ENCODE measurements at regions not wholly inside any gene's neighbourhood (a gene's known extent, or its start where the extent isn't known, plus 50 kb on each side); places are given as distances from the start of the nearest gene placed in this dataset.

DNA sequence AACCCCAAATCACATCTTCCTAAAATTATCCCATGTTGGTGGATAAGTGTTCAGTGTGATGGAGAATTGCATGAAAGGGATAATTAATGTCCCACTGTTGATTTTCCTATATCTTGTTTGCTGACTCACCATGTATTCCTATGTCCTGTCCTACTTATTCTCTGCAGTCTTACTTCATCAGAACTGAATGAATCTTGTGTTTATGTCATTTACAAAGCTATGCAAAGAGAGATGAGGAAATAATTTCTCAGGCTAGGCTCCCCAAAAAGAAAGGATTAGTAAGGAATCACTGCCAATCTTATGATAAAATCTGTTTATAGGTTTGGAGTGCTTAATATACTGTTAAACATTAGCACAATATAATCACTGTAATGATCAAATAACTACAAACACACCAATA is 360.8 kb downstream of the CRPPA start:
- H3K27ac ChIP-seq: no peak overlapping the region
- peaks cover 0 to 5% of the 10 kb centered on the region in 2 donors for H3K4me1 ChIP-seq
- no peaks in the 10 kb centered on the region for H3K9me3 ChIP-seq
- no peaks in the 10 kb centered on the region for H3K36me3 ChIP-seq
- no peak overlapping the region for H3K4me3 ChIP-seq (replicated peaks in 1 of 3)
- intact Hi-C loops (cut with DNase I): no loop called here
- H3K27me3 ChIP-seq: no peaks in the 10 kb centered on the region
- TF ChIP-seq, protein P1, sequence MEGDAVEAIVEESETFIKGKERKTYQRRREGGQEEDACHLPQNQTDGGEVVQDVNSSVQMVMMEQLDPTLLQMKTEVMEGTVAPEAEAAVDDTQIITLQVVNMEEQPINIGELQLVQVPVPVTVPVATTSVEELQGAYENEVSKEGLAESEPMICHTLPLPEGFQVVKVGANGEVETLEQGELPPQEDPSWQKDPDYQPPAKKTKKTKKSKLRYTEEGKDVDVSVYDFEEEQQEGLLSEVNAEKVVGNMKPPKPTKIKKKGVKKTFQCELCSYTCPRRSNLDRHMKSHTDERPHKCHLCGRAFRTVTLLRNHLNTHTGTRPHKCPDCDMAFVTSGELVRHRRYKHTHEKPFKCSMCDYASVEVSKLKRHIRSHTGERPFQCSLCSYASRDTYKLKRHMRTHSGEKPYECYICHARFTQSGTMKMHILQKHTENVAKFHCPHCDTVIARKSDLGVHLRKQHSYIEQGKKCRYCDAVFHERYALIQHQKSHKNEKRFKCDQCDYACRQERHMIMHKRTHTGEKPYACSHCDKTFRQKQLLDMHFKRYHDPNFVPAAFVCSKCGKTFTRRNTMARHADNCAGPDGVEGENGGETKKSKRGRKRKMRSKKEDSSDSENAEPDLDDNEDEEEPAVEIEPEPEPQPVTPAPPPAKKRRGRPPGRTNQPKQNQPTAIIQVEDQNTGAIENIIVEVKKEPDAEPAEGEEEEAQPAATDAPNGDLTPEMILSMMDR (IDR thresholded peaks at IDR 0.05): no peak
- no peak for TF ChIP-seq POLR2A (IDR thresholded peaks at IDR 0.05)
- DNase-seq: no peak

DNA sequence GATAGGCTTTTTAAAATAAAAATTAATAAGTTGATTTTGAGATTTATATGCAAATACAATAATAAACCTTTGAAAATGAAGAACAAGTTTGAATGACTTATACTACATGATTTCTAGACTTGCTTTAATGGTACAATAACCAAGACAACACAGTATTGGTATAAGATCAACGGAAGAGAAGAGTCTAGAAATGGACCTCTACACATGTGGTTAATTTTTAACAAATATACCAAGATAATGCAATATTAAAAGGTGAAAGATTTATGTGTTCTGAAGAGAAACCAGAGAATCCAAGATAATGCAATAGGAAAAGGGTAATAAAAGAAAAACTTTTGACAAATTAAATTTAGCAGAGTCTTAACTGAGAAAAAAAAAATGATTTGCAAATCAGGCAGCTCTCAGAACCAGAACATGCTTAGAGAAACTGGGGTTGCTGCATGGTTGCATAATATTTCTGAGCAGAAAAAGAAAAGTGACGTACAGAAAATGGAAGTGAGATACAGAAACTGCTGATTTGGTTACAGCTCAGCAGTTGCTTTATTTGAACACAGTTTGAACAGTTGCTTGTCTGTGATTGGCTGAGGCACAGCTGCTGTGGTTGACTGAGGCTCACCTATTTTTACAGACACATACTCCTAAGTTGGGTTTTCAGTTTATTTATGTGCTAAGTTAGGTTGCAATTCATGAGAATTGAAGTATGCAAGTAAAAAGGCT is 365.9 kb downstream of the CRPPA start:
- H3K4me3 ChIP-seq (replicated peaks in 1 of 3): no peak overlapping the region
- intact Hi-C loops (cut with DNase I): no loop called here
- no peak for DNase-seq
- H3K27ac ChIP-seq: no peak overlapping the region
- no peaks in the 10 kb centered on the region for H3K4me1 ChIP-seq
- H3K36me3 ChIP-seq: no peaks in the 10 kb centered on the region
- no peaks in the 10 kb centered on the region for H3K9me3 ChIP-seq
- no peaks in the 10 kb centered on the region for H3K27me3 ChIP-seq
- WGBS, 2 donors: 80 to 86% methylated on average over 2 of the region's 2 CpGs
- TF ChIP-seq, protein P1 (IDR thresholded peaks at IDR 0.05): no peak
- TF ChIP-seq POLR2A (IDR thresholded peaks at IDR 0.05): no peak

DNA sequence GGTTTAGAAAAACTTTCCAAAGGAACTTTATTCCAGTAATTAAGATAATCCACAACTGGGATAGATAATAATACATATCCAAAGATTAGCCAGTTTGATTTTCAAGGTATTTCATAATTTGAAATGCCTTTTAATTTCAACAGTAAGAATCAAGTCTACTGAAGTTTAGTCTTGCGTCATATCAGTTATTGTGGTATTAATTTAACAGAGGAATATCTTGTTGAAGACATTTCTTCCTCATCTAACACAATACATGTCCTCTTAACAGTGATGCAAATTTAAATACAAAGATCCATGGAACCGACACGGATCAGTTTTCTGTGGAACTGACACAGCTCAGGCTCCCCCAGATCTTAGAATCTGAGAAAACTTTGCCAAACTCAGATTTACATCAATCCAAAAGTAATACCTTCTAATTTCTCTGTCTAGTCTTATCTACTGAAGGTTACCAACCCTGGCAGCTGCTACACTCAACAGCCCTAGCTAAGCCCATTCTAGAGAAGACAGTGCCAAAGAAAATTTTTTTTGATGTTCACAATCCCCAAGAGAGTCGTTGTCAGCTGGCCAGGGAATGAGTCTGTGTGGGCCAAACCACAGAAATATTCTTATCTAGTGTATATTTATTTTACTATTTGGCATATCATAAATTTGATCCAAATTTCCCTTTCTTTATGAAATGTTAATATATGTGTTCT is 365.2 kb upstream of the MEOX2 start:
- WGBS, 2 donors: 62% methylated on average over 4 of the region's 4 CpGs
- H3K4me1 ChIP-seq: no peaks in the 10 kb centered on the region
- H3K27me3 ChIP-seq: no peaks in the 10 kb centered on the region
- TF ChIP-seq, protein P1 (IDR thresholded peaks at IDR 0.05): no peak
- no peak for TF ChIP-seq POLR2A (IDR thresholded peaks at IDR 0.05)
- no peak for DNase-seq
- H3K4me3 ChIP-seq (replicated peaks in 1 of 3): no peak overlapping the region
- no peaks in the 10 kb centered on the region for H3K36me3 ChIP-seq
- H3K27ac ChIP-seq: no peak overlapping the region
- intact Hi-C loops (cut with DNase I): no loop called here
- no peaks in the 10 kb centered on the region for H3K9me3 ChIP-seq

DNA sequence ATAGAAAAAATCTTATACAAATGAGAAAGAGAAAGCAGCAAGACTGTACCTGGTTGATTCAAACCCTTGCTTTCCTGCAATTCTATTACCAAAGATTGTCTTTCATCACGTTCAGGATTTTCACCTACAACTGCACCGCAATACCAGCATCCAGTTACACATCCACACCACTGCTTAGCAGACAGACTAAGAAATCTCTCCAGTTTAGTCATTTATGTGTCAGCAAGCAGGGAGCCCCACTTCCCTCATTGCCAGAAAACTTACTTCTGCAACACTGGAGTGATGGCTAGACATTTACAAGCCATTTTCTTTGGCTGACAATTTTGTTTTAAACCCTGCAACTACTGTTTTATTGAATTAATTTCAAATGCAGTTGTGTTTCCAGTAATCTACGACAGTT is 359.6 kb upstream of the MEOX2 start:
- Histone ChIP-seq H3K27ac (no peak overlapping the region), H3K4me1 (no peaks in the 10 kb centered on the region), H3K36me3 (no peaks in the 10 kb centered on the region), H3K4me3 (replicated peaks in 1 of 3) (no peak overlapping the region), H3K9me3 (no peaks in the 10 kb centered on the region), H3K27me3 (no peaks in the 10 kb centered on the region)
- no peak for TF ChIP-seq POLR2A (IDR thresholded peaks at IDR 0.05)
- TF ChIP-seq, protein P1 (IDR thresholded peaks at IDR 0.05): no peak
- WGBS, 2 donors: 81 to 83% methylated on average over 3 of the region's 3 CpGs
- no peak for DNase-seq
- intact Hi-C loops (cut with DNase I): no loop called here

DNA sequence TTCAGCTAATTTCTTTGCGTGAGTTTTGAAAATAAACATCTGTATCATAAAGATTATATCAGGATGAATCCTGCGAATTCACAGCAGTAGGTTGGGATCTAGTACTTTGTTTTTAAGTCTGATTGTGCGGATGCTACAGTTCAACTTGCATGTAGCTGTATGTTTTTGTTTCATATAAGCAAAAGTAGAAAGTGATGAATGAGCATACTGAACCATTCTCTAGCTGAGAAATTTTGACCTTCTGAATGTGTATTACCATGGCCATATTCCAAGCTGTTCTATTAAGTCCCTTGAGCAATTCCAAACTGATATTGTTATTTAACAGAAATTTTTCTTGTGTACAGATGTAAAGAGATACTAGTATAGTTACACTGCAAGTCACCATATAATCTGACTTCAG is 358.8 kb upstream of the MEOX2 start:
- no peak overlapping the region for H3K27ac ChIP-seq
- intact Hi-C loops (cut with DNase I): no loop called here
- no peak overlapping the region for H3K4me3 ChIP-seq (replicated peaks in 1 of 3)
- no peak for DNase-seq
- TF ChIP-seq POLR2A (IDR thresholded peaks at IDR 0.05): no peak
- TF ChIP-seq, protein P1 (IDR thresholded peaks at IDR 0.05): no peak
- H3K4me1 ChIP-seq: no peaks in the 10 kb centered on the region
- H3K27me3 ChIP-seq: no peaks in the 10 kb centered on the region
- no peaks in the 10 kb centered on the region for H3K9me3 ChIP-seq
- H3K36me3 ChIP-seq: no peaks in the 10 kb centered on the region
- 93 to 95% methylated on average over 3 of the region's 3 CpGs for WGBS, 2 donors

Measured in thyroid gland (tissue), 4 donors.